WERI-Rb-1 (cell line): ENCODE measurements at regions not wholly inside any gene's neighbourhood (a gene's known extent, or its start where the extent isn't known, plus 50 kb on each side); places are given as distances from the start of the nearest gene placed in this dataset.

Source experiments
- DNase-seq: peaks from one replicate; pipeline ENCODE4 v3.0.0-alpha.2; 2020
- H3K27ac ChIP-seq: fragments of 250-450 bp; sonication (Bioruptor Pico); 2 replicates; pipeline ENCODE4 v1.5.1; 2020; ENCODE audit warnings: mild to moderate bottlenecking, moderate library complexity
- H3K27me3 ChIP-seq: fragments of 250-450 bp; sonication (Bioruptor Pico); 2 replicates; pipeline ENCODE4 v1.5.1; 2021; ENCODE audit warnings: mild to moderate bottlenecking, low read depth, moderate library complexity; ENCODE audit not compliant: insufficient read depth, severe bottlenecking
- H3K36me3 ChIP-seq: fragments of 250-450 bp; sonication (Bioruptor Pico); 2 replicates; pipeline ENCODE4 v1.5.1; 2020; ENCODE audit warnings: mild to moderate bottlenecking, moderate library complexity
- H3K4me3 ChIP-seq: 2 replicates; pipeline ENCODE4 v1.5.1; 2011; ENCODE audit warnings: low read depth, mild to moderate bottlenecking, control low read depth, low read length
- H3K9me3 ChIP-seq: fragments of 250-450 bp; sonication (Bioruptor Pico); 2 replicates; pipeline ENCODE4 v1.5.1; 2021; ENCODE audit warnings: mild to moderate bottlenecking, moderate library complexity; ENCODE audit not compliant: severe bottlenecking
- TF ChIP-seq, protein P1 (sequence below): IDR thresholded peaks from 2 replicates; pipeline ENCODE4 v1.5.1; 2011; ENCODE audit warnings: low read depth, mild to moderate bottlenecking, control low read depth, inconsistent platforms, low read length

- Histone ChIP-seq H3K9me3 (no peaks in the 10 kb centered on the region), H3K36me3 (no peaks in the 10 kb centered on the region), H3K27me3 (no peaks in the 10 kb centered on the region), H3K4me3 (no peak overlapping the region), H3K27ac (no peak overlapping the region)
- TF ChIP-seq, protein P1, sequence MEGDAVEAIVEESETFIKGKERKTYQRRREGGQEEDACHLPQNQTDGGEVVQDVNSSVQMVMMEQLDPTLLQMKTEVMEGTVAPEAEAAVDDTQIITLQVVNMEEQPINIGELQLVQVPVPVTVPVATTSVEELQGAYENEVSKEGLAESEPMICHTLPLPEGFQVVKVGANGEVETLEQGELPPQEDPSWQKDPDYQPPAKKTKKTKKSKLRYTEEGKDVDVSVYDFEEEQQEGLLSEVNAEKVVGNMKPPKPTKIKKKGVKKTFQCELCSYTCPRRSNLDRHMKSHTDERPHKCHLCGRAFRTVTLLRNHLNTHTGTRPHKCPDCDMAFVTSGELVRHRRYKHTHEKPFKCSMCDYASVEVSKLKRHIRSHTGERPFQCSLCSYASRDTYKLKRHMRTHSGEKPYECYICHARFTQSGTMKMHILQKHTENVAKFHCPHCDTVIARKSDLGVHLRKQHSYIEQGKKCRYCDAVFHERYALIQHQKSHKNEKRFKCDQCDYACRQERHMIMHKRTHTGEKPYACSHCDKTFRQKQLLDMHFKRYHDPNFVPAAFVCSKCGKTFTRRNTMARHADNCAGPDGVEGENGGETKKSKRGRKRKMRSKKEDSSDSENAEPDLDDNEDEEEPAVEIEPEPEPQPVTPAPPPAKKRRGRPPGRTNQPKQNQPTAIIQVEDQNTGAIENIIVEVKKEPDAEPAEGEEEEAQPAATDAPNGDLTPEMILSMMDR, result no peak
- DNase-seq, result no peak
Measured at GRCh38 chr18:60875957-60876507, 457.2 kb upstream of the CDH20 start.

- Histone ChIP-seq H3K27ac (no peak overlapping the region), H3K9me3 (no peaks in the 10 kb centered on the region), H3K27me3 (no peaks in the 10 kb centered on the region), H3K4me3 (no peak overlapping the region), H3K36me3 (no peaks in the 10 kb centered on the region)
- DNase-seq, result no peak
- TF ChIP-seq, protein P1, result no peak
Measured at GRCh38 chr18:60880184-60880583, 453.0 kb upstream of the CDH20 start.

DNA sequence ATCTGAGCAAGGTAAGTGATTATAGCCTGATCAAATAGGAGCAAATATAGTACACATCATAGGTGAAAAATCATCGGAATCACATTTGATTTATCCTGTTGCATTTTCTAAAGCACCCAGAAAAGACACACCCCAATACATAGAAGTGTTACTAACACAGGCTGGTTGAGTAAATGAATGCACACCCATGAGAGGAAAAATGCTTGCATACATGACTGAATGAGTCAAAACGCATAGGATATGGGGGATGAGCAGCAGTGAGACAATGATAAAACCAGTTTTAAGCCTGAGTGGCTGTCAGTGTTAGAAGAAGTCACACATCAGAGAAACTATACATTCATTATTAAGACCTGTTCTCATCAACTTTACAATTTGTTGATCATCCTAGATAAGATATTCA is 449.6 kb upstream of the CDH20 start:
- TF ChIP-seq, protein P1, result no peak
- Histone ChIP-seq H3K27ac (no peak overlapping the region), H3K4me3 (no peak overlapping the region), H3K27me3 (no peaks in the 10 kb centered on the region), H3K36me3 (no peaks in the 10 kb centered on the region), H3K9me3 (no peaks in the 10 kb centered on the region)
- DNase-seq, result no peak

GRCh38 chr18:60888071-60888624 is 445.1 kb upstream of the CDH20 start:
- H3K36me3 ChIP-seq, result no peaks in the 10 kb centered on the region
- no peak for DNase-seq
- H3K4me3 ChIP-seq, result no peak overlapping the region
- TF ChIP-seq, protein P1, result no peak
- H3K9me3 ChIP-seq, result no peaks in the 10 kb centered on the region
- no peaks in the 10 kb centered on the region for H3K27me3 ChIP-seq
- no peak overlapping the region for H3K27ac ChIP-seq

DNA sequence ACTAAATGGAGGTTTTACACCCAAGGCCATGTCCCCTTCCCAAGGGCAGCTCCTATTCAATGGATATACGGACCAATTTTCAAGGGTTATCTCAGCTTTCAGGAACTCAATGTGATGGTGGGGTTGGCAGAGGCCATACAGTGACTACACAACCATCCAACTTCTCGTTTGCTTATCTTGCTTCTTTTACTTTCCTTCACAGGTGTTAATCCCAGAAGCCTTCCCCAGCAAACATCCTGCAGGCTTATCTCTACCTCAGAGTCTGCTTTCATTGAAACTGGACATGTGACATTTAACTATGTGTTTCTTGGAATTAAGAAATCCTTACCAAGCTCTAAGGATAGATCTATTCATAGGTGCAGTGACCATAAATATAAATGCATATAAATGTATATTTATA is 443.8 kb upstream of the CDH20 start:
- TF ChIP-seq, protein P1, result no peak
- H3K4me3 ChIP-seq, result no peak overlapping the region
- no peaks in the 10 kb centered on the region for H3K9me3 ChIP-seq
- H3K36me3 ChIP-seq, result no peaks in the 10 kb centered on the region
- DNase-seq, result no peak
- no peaks in the 10 kb centered on the region for H3K27me3 ChIP-seq
- no peak overlapping the region for H3K27ac ChIP-seq

DNA sequence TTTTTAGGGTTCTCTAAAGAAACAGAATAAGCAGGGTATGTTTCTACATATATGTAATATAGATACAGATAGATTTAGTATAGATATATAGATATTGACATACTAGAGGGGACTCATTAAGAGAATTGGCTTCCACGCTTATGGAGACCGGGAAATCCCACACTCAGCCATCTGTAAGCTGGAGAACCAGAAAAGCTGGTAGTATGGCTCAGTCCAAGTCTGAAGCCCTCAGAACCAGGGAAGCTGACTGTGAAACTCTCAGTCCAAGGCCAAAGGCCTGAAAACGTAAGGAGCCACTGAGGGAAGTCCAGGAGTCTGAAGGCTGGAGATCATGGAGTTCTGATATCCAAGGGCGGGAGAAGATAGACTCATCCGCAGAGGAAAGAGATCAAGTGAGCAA is 441.3 kb upstream of the CDH20 start:
- H3K27ac ChIP-seq, result no peak overlapping the region
- DNase-seq, result no peak
- TF ChIP-seq, protein P1, result no peak

More for the DNA sequence above, 441.3 kb upstream of the CDH20 start:
- no peaks in the 10 kb centered on the region for H3K27me3 ChIP-seq
- no peak overlapping the region for H3K4me3 ChIP-seq
- H3K36me3 ChIP-seq, result no peaks in the 10 kb centered on the region
- no peaks in the 10 kb centered on the region for H3K9me3 ChIP-seq
